A549 (cell line): ENCODE measurements at regions not wholly inside any gene's neighbourhood (a gene's known extent, or its start where the extent isn't known, plus 50 kb on each side); places are given as distances from the start of the nearest gene placed in this dataset.

Source experiments
- CHD2 ChIP-seq: fragments of 150-350 bp; IDR thresholded peaks from 2 replicates; pipeline ENCODE4 v1.6.1; 2014; ENCODE audit warnings: low read length; ENCODE audit not compliant: partially characterized antibody
- CTCF ChIP-seq: fragments of >200 bp; sonication (Bioruptor Twin); formaldehyde crosslinking; IDR thresholded peaks from 3 replicates; pipeline ENCODE4 v1.5.1; 2016
- ELK1 ChIP-seq: fragments of 150-350 bp; IDR thresholded peaks from 2 replicates; pipeline ENCODE4 v1.6.1; 2014; ENCODE audit warnings: low read depth, mild to moderate bottlenecking, low read length
- EP300 ChIP-seq, 2 experiments: fragments of >200 bp; sonication (Bioruptor Twin); formaldehyde crosslinking; IDR thresholded peaks; 2 replicates in 1 of 2; 3 replicates in 1 of 2; pipeline ENCODE4 v1.6.1; 2016 to 2017
- HDAC2 ChIP-seq: fragments of 200-600 bp; sonication (generic); IDR thresholded peaks from 2 replicates; pipeline ENCODE4 v1.6.1; 2016
- HMGXB4 ChIP-seq: fragments of 250-450 bp; sonication (Bioruptor Pico); IDR thresholded peaks from 2 replicates; pipeline ENCODE4 v1.5.0; 2021; ENCODE audit warnings: mild to moderate bottlenecking, moderate library complexity, borderline replicate concordance
- MAFK ChIP-seq: fragments of 450-650 bp; IDR thresholded peaks from 2 replicates; pipeline ENCODE4 v1.6.1; 2014; ENCODE audit not compliant: partially characterized antibody
- MYC ChIP-seq: IDR thresholded peaks from 2 replicates; pipeline ENCODE4 v1.6.1; 2012; ENCODE audit warnings: mild to moderate bottlenecking, inconsistent platforms, low read length, improper control_type of control experiment, borderline replicate concordance
- POLR2A ChIP-seq: IDR thresholded peaks from 2 replicates; pipeline ENCODE4 v1.6.1; 2012; ENCODE audit warnings: mild to moderate bottlenecking, low read length
- RAD21 ChIP-seq, 2 experiments: fragments of >200 bp in 1 of 2; sonication (Bioruptor Twin) in 1 of 2; formaldehyde crosslinking in 1 of 2; IDR thresholded peaks in 1 of 2; conservative IDR thresholded peaks in 1 of 2; 2 replicates in 1 of 2; 3 replicates in 1 of 2; pipeline ENCODE4 v1.6.1; 2012 to 2018; ENCODE audit warnings: inconsistent platforms in 1 of 2

GRCh38 chr5:38670878-38671277 is 114.4 kb upstream of the LIFR start:
- no peak for TF ChIP-seq POLR2A
- no peak for TF ChIP-seq HMGXB4 (CRISPR knock-in tag)
- no peak for TF ChIP-seq CTCF
- no peak for TF ChIP-seq MAFK
- TF ChIP-seq CHD2 = no peak
- no peak for TF ChIP-seq RAD21 (conservative IDR thresholded peaks at IDR 0.05 in 1 of 2, IDR thresholded peaks at IDR 0.05 in 1 of 2)
- TF ChIP-seq EP300 (IDR thresholded peaks at IDR 0.05) = no peak
- TF ChIP-seq MYC = no peak
- no peak for TF ChIP-seq HDAC2
- TF ChIP-seq ELK1 = no peak
